ENCODE measurements at regions not wholly inside any gene's neighbourhood (a gene's known extent, or its start where the extent isn't known, plus 50 kb on each side); places are given as distances from the start of the nearest gene placed in this dataset.

GRCh38 chr6:144739873-144740272 lies 454.7 kb downstream of the UTRN start:
- DNase-seq = no peak

DNA sequence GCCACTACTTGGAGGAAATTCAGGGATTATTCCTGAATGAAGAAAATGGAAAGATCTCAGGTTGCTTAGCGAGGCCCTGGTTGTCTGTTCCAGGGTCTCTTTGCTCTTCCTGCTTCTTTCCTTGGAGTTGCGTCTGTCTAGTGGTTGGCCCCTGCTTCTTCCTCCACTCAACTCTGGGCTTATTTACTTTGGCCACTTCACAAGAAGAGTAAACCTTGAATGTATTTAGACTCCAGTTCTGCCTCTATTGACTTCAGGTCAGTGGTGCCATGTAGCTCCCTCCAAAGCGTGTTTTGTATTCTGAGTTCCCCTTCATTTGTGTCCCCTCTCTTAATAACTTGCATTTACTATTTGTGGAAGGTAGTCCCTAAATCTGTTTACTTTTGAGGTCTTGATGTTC lies 456.5 kb downstream of the UTRN start:
- no peak for DNase-seq

DNA sequence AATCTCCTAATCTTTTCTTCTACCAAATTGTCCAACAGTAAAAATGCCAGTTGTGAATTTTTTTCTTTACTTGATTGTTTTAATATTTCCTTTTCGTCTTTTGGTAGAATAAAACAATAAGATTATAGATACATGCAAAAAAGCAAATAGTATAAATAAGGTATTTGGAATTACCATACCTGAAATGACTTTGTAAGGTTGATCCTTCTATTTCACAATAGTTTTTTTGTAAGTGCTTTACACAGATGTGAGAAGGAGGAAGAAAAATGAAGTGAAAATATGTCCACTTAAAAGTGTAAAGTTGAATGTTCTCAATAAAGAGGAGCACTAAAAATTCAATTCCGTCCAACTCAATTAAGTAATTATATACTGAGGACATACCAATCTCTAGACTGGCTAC lies 457.6 kb downstream of the UTRN start:
- no peak for DNase-seq

- no peak for DNase-seq
Measured at GRCh38 chr6:144744720-144745119, 459.6 kb downstream of the UTRN start.

DNA sequence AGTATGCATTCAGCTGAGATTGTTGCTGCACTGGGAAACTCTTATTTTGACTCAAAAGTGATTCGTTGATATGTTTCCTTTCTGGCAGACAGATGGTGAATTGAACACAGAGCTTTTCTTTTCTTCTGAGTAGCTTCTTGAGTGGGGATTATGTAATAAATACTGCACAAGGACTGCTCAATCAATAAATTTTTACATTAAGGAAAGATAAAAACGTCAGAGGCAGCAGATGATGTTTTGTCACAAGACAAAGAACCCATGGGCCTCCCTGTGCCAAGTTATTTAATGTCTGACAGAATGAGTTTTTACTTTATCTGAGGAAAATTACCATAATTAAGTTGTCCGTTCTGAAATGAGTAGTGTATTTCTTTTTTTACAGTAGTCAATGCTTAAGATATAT lies 460.3 kb downstream of the UTRN start:
- DNase-seq = peak; percentile 68

DNA sequence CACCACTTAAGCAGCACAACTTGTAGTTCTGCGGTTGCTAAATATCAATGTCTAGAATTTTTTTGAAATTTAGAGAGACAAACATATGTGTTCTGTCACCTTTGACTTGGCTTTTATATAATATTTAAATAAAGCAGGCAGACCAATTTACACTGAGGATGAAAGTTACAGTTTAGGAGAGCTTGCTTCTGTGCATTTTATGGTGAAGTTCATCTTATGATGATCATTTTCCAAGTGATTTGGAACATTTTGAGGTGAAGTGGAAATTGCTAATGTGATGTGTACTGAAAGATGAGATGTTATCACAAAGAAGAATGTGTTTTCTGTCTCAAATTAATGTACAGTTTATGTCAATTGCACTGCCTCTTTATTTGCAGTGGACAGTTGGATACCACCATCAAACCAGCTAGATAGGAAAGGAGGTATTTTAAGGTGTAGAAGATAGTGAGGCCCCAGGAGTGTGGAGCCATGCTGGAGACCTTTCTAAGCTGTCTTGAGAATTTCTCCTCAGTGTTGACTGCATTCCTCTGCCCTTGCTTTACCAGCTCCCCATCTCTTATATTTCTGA lies 461.9 kb downstream of the UTRN start:
- DNase-seq = no peak

DNA sequence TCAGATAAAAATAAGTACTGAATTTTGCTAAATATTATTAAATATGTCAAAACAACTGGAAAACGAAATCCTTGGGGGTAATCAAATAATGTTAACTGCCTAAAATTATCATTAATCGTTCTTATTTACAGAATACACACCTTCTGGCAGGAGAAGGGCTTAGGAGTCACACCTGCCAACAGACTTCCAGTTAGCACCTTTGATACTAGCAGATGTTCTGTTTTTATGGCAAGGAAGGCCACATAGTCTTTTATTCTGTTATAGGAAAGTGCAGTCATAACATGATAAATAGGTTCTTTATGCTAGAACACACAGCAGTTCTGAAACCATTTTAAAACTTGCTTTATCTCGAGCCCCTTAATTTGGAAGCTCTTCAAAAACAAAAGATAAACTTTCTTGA lies 464.1 kb downstream of the UTRN start:
- peak; percentile 79 for DNase-seq

GRCh38 chr6:144753023-144753705 lies 468.0 kb downstream of the UTRN start:
- no peak for DNase-seq

DNA sequence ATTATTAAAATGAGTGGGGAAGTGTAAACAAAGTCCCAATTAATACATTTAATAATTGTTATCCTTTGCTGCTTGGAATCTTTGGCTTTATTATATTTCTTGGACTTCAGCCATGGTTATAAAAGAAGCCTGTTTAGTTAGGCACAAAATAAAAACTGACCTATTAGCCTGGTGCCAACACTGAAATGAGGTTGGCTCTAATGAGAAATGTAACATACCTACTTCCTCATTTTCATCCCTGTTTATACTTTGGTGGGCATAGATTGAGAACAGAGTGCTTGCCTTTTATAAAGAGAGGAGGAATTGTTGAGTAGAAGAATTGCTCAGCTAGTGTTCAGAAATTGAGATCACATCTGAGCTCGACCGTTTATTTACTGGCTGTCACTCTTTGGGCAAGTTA lies 471.3 kb downstream of the UTRN start:
- no peak for DNase-seq

GRCh38 chr6:144757299-144757698 lies 472.2 kb downstream of the UTRN start:
- DNase-seq = no peak

DNA sequence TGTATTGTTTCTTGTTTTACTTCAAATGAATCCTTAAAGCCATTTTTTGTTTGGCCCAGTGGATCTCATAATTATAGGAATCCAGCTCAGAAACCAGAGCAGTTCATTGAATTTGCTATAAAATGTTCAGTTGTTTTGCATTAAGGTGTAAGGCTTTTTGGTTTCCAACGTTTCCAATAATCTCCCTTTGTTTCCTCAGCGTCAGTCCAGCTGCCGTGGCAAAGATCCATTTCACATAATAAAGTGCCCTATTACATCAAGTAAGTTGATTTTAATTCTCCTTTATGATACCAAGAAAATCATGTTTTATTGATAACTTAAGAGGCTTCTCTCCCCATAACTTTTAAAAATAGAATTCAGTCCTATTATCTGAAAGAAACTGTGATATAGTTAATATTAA lies 472.6 kb downstream of the UTRN start:
- no peak for DNase-seq

DNA sequence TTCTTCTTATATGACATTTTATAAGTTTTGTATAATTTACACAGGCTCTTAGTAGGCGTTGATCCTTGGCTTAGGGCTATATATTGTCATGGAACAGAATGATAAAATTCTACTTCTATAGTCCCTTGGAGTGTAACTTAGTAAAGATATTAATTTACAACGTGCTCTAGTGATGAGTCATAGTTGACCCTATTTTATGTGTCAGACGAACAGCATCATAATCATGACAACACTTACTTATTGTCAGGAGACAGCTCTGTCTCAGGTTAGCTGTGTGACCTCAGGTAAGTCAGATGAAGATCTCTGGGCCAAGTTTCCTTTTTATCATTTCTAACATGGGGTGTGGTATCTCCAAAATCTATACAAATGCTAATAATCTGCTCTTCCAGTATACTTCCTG lies 473.5 kb downstream of the UTRN start:
- DNase-seq = no peak

GRCh38 chr6:144762469-144762868 lies 477.3 kb downstream of the UTRN start:
- no peak for DNase-seq

- DNase-seq = no peak
Measured at GRCh38 chr6:144767051-144767450, 481.9 kb downstream of the UTRN start.

GRCh38 chr6:144768551-144769075 lies 483.5 kb downstream of the UTRN start:
- DNase-seq = no peak

DNA sequence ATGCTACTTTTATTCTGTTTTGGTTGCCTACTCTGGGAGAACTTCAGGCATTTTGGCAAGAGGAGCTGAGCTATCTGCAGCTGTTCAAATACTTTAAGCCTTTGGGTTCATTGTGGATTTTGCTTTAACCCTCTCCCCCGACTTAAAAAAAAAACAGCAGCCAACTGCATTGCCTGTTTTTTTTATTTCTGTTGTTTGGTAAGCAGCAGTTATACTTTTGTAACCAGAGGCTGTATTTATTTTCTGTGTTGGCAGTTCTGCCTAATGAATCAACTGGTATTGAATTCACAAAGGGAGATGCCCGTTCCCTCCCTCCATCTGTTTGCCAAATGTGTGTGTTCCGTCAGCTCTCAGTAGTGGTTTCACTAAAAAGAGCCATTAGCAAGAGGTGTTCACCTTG lies 484.0 kb downstream of the UTRN start:
- DNase-seq = peak; percentile 91

- DNase-seq = no peak
Measured at GRCh38 chr6:144776031-144776819, 491.1 kb downstream of the UTRN start.

DNA sequence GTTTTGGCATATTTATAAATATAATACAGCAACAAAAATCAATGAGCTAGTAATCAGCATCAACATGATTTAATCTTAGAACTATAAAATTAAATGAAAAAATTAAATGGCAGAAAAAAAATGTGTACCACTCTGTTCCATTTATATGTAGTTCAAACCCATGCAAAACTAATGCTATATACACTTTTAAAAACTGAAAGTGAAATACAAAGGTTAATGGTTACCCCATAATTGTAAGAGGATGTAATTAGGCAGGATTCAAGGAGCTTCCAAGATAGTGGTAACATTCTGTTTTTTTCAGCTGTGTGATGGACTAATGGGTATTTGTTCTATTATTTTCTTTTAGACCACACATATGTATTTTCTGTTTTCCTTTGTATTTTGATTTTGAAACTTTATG lies 492.1 kb downstream of the UTRN start:
- no peak for DNase-seq

DNA sequence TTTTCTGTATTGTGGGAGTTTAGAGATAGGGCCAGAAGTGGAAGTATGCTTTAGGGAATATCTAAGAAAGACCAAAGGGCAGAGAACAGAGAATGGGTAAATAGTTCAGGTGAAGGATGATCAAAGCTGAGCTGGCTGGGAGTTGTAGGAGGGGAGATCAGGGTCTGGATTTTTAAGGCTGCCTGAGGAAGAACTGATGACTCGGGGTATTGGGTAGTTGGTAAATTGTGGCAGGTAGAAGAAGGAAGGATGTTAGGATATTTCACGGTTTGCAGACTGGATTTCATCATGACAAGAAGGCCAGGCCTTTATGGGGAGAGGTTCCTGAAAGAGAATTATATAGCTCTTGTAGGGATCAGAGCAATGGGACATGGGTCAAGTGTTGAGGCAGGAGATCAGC lies 492.9 kb downstream of the UTRN start:
- DNase-seq = no peak

DNA sequence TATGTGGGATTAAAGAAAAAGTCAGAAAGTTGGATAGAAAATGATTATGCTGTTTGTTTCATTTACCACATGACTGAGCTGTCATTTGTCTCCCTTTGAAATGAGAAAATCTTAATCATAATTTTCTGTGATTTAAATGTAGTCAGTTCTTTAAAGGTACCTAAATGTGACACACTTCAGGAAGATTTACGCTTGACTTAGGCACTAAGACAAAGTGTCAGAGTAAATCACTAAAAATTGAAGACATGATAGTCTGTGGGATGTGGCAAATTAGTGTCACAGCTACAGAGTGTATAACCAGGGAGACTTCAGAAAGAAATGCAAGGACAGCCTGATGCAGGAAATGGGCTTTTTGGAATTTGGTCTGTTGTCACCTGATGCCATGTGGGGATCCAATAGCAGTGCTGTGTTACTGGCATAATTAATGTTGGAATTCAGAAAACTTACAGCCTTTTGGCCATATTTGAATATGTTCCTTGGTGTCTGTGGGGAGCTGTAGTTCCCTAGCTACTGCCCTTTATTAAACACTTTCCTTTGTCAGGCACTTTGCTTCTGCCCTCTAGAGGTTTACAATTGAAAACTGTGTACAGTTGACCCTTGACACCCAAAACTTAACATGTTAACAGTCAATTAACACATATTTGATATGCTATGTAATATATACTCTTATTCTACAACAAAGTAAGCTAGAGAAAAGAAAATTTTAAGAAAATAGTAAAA lies 493.8 kb downstream of the UTRN start:
- DNase-seq = no peak

DNA sequence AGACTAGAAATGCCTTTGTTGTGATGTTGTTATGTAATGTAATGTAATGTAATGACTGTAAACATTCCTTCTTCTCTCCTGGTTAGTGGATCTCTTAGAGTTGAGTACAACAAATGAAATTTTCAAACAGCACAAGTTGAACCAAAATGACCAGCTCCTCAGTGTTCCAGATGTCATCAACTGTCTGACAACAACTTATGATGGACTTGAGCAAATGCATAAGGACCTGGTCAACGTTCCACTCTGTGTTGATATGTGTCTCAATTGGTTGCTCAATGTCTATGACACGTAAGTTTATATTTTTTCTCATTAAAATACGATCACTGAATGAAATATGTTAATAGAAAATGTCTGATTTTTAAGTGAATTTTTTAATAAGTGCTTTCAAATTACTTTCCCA lies 496.7 kb downstream of the UTRN start:
- no peak for DNase-seq

DNA sequence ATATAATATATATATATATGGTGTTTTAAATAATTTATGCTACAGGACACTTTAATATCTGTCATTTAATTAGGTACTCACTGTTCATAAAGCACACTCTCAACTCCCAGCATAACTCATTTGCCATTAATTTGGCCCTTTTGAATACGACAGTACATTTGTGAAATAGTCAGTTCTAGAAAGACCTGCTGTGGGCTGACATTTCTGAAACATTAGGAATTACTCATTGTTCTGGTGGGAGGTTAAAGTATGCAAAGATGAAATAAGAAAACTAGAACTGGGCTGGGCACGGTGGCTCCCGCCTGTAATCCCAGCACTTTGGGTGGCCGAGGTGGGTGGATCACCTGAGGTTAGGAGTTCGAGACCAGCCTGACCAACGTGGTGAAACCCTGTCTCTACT lies 497.5 kb downstream of the UTRN start:
- no peak for DNase-seq

DNA sequence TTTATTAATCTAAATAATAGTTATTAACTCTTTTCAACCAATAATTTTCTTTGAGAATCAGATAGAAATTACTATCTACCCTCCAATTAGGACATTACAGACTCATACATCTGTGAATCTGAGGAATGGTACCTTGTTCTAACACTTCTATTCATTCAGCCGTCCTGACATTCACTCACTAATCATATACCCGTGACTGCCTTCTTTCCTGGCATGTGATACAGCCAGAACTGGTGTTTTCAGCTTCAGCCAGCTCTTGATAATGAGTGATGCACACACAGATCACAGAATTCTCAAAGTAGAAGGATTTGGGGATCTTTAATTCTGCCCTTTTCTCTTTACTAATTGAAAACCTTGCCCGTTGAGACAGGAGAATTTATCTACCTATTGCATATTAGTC lies 499.9 kb downstream of the UTRN start:
- no peak for DNase-seq

GRCh38 chr6:144786825-144787224 lies 501.7 kb downstream of the UTRN start:
- no peak for DNase-seq
